RWPE1 (cell line): ENCODE measurements at regions not wholly inside any gene's neighbourhood (a gene's known extent, or its start where the extent isn't known, plus 50 kb on each side); places are given as distances from the start of the nearest gene placed in this dataset.

Experiments
- CTCF ChIA-PET: fragments of 350-600 bp; sonication (Branson Sonifier 250); formaldehyde crosslinking; extraction: SDS; loops from one replicate; lab custom pipeline; 2021; lab: Yijun Ruan, JAX
- POLR2A ChIA-PET: fragments of 400-600 bp; formaldehyde crosslinking; extraction: SDS; loops from one replicate; lab custom pipeline; 2020; ENCODE audit warnings: antibody characterized with exemption; ENCODE audit not compliant: low non-redundant PET; lab: Yijun Ruan, JAX
- DNase-seq: peaks from one replicate; pipeline ENCODE4 v3.0.0; 2012; ENCODE audit warnings: low spot score
- H3K27ac ChIP-seq: fragments of 450-650 bp; 2 replicates; pipeline ENCODE4 v1.5.1; 2017
- TF ChIP-seq, protein P1 (sequence below): fragments of 450-650 bp; conservative IDR thresholded peaks from 2 replicates; pipeline ENCODE4 v1.5.1; 2017; ENCODE audit warnings: low read depth, mild to moderate bottlenecking

DNA sequence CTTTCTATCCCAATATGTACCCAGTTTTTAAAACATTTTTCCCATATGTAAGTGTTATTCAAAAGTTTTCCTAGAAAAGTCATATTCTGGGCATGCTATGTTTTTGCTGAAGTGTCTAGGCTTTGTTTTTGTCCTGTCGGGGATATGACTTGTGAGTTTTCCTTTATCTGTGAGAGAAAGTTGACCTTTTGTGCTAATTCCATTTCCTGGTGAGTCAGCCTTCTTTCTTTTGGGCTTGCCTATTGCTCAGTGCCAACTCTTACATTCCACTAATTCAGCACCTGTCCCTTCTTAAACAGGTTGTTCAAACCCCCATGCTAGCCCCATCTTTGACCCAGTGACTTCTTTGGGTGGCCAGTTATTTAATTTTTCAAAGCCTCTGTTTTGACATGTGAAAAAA lies 146.2 kb downstream of the AHR start:
- TF ChIP-seq, protein P1, sequence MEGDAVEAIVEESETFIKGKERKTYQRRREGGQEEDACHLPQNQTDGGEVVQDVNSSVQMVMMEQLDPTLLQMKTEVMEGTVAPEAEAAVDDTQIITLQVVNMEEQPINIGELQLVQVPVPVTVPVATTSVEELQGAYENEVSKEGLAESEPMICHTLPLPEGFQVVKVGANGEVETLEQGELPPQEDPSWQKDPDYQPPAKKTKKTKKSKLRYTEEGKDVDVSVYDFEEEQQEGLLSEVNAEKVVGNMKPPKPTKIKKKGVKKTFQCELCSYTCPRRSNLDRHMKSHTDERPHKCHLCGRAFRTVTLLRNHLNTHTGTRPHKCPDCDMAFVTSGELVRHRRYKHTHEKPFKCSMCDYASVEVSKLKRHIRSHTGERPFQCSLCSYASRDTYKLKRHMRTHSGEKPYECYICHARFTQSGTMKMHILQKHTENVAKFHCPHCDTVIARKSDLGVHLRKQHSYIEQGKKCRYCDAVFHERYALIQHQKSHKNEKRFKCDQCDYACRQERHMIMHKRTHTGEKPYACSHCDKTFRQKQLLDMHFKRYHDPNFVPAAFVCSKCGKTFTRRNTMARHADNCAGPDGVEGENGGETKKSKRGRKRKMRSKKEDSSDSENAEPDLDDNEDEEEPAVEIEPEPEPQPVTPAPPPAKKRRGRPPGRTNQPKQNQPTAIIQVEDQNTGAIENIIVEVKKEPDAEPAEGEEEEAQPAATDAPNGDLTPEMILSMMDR = no peak
- H3K27ac ChIP-seq = no peak overlapping the region
- DNase-seq = peak; percentile 65
- POLR2A ChIA-PET = interaction anchor here (0.7 kb wide), 1 partner anchor 31 kb away, joined by 3 read pairs; no protein-coding TSS in a partner anchor
- CTCF ChIA-PET = no interaction called here

DNA sequence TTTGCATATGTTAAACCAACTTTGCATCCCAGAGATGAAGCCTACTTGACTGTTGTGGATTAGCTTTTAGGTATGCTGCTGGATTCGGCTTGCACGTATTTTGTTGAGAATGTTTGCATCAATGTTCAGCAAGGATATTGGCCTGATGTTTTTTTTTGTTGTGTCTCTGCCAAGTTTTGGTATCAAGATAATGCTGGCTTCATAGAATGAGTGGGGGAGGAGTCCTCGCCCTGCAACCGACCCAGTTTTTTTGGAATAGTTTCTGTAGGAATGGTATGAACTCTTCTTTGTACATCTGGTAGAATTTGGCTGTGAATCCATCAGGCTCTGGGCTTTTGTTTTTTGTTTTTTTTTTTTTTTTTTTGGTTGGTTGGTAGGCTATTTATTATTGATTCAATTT lies 147.9 kb downstream of the AHR start:
- CTCF ChIA-PET = no interaction called here
- POLR2A ChIA-PET = no interaction called here
- TF ChIP-seq, protein P1 = no peak
- no peak overlapping the region for H3K27ac ChIP-seq
- DNase-seq = no peak

DNA sequence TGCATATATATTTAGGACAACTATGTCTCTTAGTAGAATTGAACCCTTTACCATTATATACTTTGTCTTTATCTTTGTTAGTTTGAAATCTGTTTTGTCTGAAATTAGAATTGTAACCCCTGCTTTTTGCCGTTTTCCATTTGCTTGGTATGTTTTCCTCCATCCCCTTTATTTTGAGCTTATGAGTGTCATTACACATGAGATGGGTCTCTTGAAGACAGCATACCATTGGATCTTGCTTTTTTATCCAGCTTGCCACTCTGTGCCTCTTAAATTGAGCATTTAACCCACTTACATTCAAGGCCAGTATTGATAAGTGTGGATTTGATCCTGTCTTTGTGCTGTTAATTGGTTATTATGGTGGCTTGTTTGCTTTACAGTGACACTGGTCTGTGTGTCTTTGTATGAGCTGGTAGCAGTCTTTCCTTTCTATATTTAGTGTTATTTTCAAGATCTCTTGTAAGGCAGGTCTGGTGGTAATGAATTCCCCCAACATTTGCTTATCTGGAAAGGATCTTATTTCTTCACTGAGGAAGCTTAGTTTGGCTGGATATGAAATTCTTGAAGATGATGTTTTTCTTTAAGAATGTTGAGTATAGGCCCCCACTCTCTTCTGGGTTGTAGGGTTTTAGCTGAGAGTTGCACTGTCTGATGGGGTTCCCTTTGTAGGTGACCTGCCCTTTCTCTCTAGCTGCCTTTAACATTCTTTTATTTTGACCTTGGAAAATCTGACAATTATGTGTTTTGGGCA lies 149.5 kb downstream of the AHR start:
- H3K27ac ChIP-seq = no peak overlapping the region
- TF ChIP-seq, protein P1 = no peak
- POLR2A ChIA-PET = no interaction called here
- CTCF ChIA-PET = no interaction called here
- DNase-seq = no peak

DNA sequence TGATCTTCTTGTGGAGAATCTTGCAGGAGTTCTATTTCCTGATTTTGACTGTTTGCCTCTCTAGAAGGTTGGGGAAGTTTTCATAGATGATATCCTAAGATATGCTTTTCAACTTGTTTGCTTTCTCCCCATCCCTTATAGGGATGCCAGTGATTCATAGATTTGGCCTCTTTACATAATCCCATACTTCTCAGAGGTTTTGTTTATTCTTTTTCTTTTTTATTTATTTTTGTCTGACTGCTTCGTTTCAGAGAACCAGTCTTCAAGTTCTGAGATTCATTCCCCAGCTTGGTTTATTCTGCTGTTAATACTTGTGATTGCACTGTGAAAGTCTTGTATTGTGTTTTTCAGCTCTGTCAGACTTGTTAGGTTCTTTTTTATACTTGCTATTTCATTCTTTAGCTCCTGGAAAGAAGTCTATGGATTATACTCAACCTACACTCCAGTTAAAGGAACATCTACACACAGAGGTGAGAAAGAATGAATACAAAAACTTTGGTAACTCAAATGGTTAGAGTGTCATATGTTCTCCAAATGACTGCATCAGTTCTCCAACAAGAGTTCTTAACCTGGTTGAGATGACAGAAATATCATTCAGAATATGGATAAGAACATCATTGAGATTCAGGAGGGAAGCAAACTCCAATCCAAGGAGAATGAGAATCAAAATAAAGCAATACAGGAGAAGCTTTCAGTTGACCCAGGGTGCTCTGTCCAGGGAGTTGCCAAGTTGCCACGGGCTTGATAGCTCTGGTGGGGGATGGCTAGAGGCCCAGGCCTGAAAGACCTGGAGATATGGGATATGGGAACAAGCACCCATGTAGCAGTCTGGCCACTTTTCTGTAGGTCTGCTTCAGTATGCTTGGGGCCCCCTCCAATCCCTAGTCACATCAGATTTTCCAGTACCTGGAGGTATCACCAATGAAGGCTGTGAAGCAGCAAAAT lies 150.3 kb downstream of the AHR start:
- no peak overlapping the region for H3K27ac ChIP-seq
- ChIA-PET POLR2A (no interaction called here), CTCF (interaction anchor here (0.7 kb wide), 1 partner anchor 518 kb away, joined by 4 read pairs; no protein-coding TSS in a partner anchor)
- no peak for DNase-seq
- TF ChIP-seq, protein P1 = no peak

DNA sequence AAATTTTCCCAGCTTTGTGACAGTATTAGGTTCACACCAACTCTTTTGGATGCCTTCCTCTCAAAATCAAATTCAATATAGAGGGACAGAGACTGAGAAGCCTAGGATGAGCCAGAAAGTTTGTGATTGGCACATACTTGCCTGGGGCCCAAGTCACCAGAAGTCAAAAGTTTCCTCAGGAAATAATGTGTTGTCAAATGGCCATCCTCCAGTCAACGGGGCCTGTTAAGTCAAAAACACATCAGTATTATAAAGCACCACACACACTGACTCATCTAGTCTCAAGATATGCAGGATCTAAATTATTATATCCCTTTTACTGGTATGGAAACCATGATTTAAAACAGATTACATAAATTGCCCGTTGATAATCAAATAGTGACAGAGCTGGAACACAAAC lies 158.1 kb downstream of the AHR start:
- ChIA-PET CTCF (no interaction called here), POLR2A (no interaction called here)
- no peak overlapping the region for H3K27ac ChIP-seq
- DNase-seq = no peak
- TF ChIP-seq, protein P1 = no peak

DNA sequence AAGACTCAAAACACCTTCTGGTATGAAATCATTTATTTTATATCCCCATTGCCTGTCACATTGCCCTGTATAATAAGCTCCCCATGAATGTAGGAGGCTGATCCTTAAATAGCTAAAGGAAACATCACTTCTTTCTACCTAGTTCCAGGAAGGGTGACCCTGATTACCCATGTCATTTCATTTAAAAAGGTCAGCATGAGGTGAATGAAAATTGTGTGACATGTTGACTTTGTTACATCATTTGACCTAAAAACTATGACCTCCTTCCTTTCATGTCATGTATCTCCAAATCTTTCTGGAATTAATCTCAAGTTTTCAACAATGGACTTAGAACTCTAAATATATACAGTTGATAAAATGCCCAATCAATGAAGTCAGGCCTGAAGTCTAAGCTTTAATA lies 161.5 kb downstream of the AHR start:
- no peak overlapping the region for H3K27ac ChIP-seq
- ChIA-PET CTCF (no interaction called here), POLR2A (no interaction called here)
- TF ChIP-seq, protein P1 = no peak
- DNase-seq = no peak
